Type B pancreatic cell (in vitro differentiated cells): ENCODE measurements at regions not wholly inside any gene's neighbourhood (a gene's known extent, or its start where the extent isn't known, plus 50 kb on each side); places are given as distances from the start of the nearest gene placed in this dataset.

ENCODE experiments used
- DNase-seq: peaks from one replicate; pipeline ENCODE4 v3.0.0; 2021; ENCODE audit warnings: mixed read lengths; ENCODE audit not compliant: unreplicated experiment; ENCODE audit errors: extremely low spot score
- H3K27ac Mint-ChIP-seq: 2 replicates; pipeline ENCODE4 v1.8.0; 2021; ENCODE audit warnings: mild to moderate bottlenecking, mixed read lengths
- H3K27me3 Mint-ChIP-seq: 2 replicates; pipeline ENCODE4 v1.8.0; 2021; ENCODE audit warnings: mixed read lengths
- H3K36me3 Mint-ChIP-seq: 2 replicates; pipeline ENCODE4 v1.8.0; 2021; ENCODE audit warnings: mixed read lengths
- H3K4me1 Mint-ChIP-seq: one replicate; pipeline ENCODE4 v1.8.0; 2021; ENCODE audit warnings: mixed read lengths; ENCODE audit not compliant: unreplicated experiment
- H3K4me3 Mint-ChIP-seq: 2 replicates; pipeline ENCODE4 v1.8.0; 2021; ENCODE audit warnings: mild to moderate bottlenecking, mixed read lengths
- H3K9me3 Mint-ChIP-seq: 2 replicates; pipeline ENCODE4 v1.8.0; 2021; ENCODE audit warnings: mixed read lengths
- TF ChIP-seq, protein P1 (sequence below): fragments of 200-600 bp; sonication (generic); conservative IDR thresholded peaks from 2 replicates; pipeline ENCODE4 v1.5.0; 2021; ENCODE audit warnings: antibody characterized with exemption, mild to moderate bottlenecking

GRCh38 chr7:73966062-73966940, 61.7 kb upstream of the ELN start:
- Mint-ChIP-seq H3K4me1 (peaks cover 1% of the 10 kb centered on the region), H3K9me3 (peaks cover 14% of the 10 kb centered on the region), H3K4me3 (no peak overlapping the region), H3K36me3 (no peaks in the 10 kb centered on the region), H3K27ac (no peak overlapping the region), H3K27me3 (no peaks in the 10 kb centered on the region)
- TF ChIP-seq, protein P1, sequence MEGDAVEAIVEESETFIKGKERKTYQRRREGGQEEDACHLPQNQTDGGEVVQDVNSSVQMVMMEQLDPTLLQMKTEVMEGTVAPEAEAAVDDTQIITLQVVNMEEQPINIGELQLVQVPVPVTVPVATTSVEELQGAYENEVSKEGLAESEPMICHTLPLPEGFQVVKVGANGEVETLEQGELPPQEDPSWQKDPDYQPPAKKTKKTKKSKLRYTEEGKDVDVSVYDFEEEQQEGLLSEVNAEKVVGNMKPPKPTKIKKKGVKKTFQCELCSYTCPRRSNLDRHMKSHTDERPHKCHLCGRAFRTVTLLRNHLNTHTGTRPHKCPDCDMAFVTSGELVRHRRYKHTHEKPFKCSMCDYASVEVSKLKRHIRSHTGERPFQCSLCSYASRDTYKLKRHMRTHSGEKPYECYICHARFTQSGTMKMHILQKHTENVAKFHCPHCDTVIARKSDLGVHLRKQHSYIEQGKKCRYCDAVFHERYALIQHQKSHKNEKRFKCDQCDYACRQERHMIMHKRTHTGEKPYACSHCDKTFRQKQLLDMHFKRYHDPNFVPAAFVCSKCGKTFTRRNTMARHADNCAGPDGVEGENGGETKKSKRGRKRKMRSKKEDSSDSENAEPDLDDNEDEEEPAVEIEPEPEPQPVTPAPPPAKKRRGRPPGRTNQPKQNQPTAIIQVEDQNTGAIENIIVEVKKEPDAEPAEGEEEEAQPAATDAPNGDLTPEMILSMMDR: no peak
- no peak for DNase-seq

DNA sequence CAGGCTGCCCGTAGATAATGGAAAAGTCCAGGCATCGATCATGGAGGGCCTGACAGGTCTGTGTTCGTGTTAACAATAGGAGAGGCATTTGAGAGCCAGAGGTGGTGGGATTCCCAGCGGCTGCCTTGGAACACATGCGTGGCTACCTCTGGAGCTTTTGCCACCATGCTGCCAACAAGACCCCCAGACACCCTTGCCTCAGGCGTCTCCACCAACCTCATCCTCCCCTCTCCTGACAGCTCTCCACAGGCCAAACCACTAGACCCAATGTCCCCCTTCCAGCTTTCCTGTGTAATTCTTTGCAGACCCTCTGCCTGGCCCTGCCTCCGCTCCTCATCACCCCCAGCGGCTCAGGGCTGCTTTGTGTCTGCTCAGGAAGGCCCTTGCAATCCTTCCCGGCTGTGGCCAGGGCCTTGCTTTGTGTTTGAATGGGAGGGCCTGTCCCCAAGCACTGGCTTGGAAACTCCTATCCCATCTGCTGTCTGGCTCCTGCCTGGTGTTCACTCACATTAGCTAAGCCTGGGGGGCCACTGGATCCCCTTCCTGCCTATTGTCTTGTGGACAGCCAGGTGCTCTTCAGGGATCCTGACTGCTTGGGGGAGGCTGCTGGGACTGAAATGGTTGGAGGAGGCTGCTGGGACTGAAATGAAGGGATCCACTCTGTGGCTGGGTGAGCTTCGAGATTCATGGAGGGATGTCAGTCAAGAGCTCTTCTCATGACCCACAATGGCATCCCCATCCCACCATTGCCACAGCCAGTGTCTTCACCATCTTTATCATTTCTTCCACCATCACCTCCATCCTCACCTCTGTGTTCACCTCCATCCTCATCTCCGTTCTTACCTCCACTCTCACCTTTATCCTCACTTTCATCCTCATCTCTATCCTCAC, 60.8 kb upstream of the ELN start:
- TF ChIP-seq, protein P1: no peak
- Mint-ChIP-seq H3K27ac (no peak overlapping the region), H3K4me3 (no peak overlapping the region), H3K4me1 (peaks cover 5% of the 10 kb centered on the region), H3K9me3 (peaks cover 14% of the 10 kb centered on the region), H3K36me3 (no peaks in the 10 kb centered on the region), H3K27me3 (peaks cover 6% of the 10 kb centered on the region)
- no peak for DNase-seq

DNA sequence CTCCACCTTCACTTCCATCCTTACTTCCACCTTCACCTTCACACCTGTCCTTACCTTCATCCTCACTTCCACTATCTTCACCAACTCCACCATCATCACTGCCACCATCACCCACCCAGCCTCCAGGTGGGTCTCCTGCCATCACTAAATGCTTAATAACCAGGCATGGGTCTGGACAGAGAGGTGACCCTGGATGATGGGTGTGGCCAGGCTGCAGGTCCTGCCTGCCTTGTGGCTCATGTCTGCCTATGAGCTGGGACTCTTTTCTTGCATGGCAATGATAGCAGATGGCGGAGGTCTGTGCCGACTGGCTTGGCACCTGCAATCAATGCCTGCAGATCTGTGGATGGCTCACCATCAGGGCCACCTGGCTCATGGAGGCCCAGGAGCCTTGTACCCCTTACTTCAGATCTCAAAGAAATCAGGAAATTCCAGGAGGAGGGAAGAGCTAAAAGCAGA, 60.1 kb upstream of the ELN start:
- H3K4me3 Mint-ChIP-seq: no peak overlapping the region
- H3K4me1 Mint-ChIP-seq: peaks cover 5% of the 10 kb centered on the region
- peaks cover 6% of the 10 kb centered on the region for H3K27me3 Mint-ChIP-seq
- TF ChIP-seq, protein P1: no peak
- H3K27ac Mint-ChIP-seq: no peak overlapping the region
- no peaks in the 10 kb centered on the region for H3K36me3 Mint-ChIP-seq
- peaks cover 14% of the 10 kb centered on the region for H3K9me3 Mint-ChIP-seq
- no peak for DNase-seq

GRCh38 chr7:73968487-73968886, 59.5 kb upstream of the ELN start:
- TF ChIP-seq, protein P1: no peak
- H3K9me3 Mint-ChIP-seq: peaks cover 9% of the 10 kb centered on the region
- peaks cover 6% of the 10 kb centered on the region for H3K27me3 Mint-ChIP-seq
- H3K27ac Mint-ChIP-seq: no peak overlapping the region
- H3K4me1 Mint-ChIP-seq: peaks cover 5% of the 10 kb centered on the region
- H3K36me3 Mint-ChIP-seq: no peaks in the 10 kb centered on the region
- no peak overlapping the region for H3K4me3 Mint-ChIP-seq
- DNase-seq: no peak

- no peaks in the 10 kb centered on the region for H3K36me3 Mint-ChIP-seq
- TF ChIP-seq, protein P1: no peak
- H3K9me3 Mint-ChIP-seq: no peaks in the 10 kb centered on the region
- no peak for DNase-seq
- no peak overlapping the region for H3K4me3 Mint-ChIP-seq
- H3K4me1 Mint-ChIP-seq: peaks cover 5% of the 10 kb centered on the region
- no peak overlapping the region for H3K27ac Mint-ChIP-seq
- H3K27me3 Mint-ChIP-seq: peaks cover 6% of the 10 kb centered on the region
These were observed 58.0 kb upstream of the ELN start for GRCh38 chr7:73969991-73970390.
